OCI-LY1 (cell line): ENCODE measurements at regions not wholly inside any gene's neighbourhood (a gene's known extent, or its start where the extent isn't known, plus 50 kb on each side); places are given as distances from the start of the nearest gene placed in this dataset.

ENCODE experiments used
- EZH2 ChIP-seq: fragments of 200-600 bp; sonication (generic), shearing (Covaris generic); IDR thresholded peaks from 2 replicates; pipeline ENCODE4 v1.8.0; 2017; ENCODE audit warnings: borderline replicate concordance, mixed run types, mild to moderate bottlenecking, antibody characterized with exemption, low read length, moderate library complexity, mixed read lengths
- TF ChIP-seq, protein P1 (sequence below): fragments of 200-600 bp; sonication (generic), shearing (Covaris generic); IDR thresholded peaks from 2 replicates; pipeline ENCODE4 v1.5.1; 2017; ENCODE audit warnings: mild to moderate bottlenecking, antibody characterized with exemption, low read length, moderate library complexity, mixed read lengths

- TF ChIP-seq, protein P1, sequence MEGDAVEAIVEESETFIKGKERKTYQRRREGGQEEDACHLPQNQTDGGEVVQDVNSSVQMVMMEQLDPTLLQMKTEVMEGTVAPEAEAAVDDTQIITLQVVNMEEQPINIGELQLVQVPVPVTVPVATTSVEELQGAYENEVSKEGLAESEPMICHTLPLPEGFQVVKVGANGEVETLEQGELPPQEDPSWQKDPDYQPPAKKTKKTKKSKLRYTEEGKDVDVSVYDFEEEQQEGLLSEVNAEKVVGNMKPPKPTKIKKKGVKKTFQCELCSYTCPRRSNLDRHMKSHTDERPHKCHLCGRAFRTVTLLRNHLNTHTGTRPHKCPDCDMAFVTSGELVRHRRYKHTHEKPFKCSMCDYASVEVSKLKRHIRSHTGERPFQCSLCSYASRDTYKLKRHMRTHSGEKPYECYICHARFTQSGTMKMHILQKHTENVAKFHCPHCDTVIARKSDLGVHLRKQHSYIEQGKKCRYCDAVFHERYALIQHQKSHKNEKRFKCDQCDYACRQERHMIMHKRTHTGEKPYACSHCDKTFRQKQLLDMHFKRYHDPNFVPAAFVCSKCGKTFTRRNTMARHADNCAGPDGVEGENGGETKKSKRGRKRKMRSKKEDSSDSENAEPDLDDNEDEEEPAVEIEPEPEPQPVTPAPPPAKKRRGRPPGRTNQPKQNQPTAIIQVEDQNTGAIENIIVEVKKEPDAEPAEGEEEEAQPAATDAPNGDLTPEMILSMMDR: no peak
- no peak for TF ChIP-seq EZH2
These were observed 144.1 kb downstream of the OMA1 start for GRCh38 chr1:58402444-58402843.
